ENCODE measurements at regions not wholly inside any gene's neighbourhood (a gene's known extent, or its start where the extent isn't known, plus 50 kb on each side); places are given as distances from the start of the nearest gene placed in this dataset.

- Histone ChIP-seq H3K4me1 (ENCODE audit: control insufficient read depth, extremely low read depth, insufficient read depth, low read length) (no peaks in the 10 kb centered on the region), H3K9me3 (ENCODE audit: control insufficient read depth, insufficient read depth, low read depth, low read length) (no peaks in the 10 kb centered on the region), H4K20me1 (ENCODE audit: control insufficient read depth, extremely low read depth, insufficient read depth, low read length) (no peaks in the 10 kb centered on the region), H3K36me3 (ENCODE audit: control insufficient read depth, insufficient read depth, low read length) (no peaks in the 10 kb centered on the region), H3K9ac (ENCODE audit: insufficient read depth, low read length) (no peak overlapping the region), H3K79me2 (ENCODE audit: control insufficient read depth, insufficient read depth, low read length) (no peaks in the 10 kb centered on the region), H3K27ac (ENCODE audit: insufficient read depth, low read length) (no peak overlapping the region), H3K27me3 (ENCODE audit: control insufficient read depth, insufficient read depth, low read length) (no peaks in the 10 kb centered on the region), H2AFZ (ENCODE audit: low read length) (no peak overlapping the region), H3K4me2 (ENCODE audit: extremely low read depth, insufficient read depth, low read length) (no peak overlapping the region), H3K4me3 (replicated peaks in 1 of 4; ENCODE audit: control extremely low read depth in 1 of 4, insufficient read depth in 1 of 4, low read depth in 3 of 4, low read length in 4 of 4) (no peak overlapping the region)
- TF ChIP-seq CTCF (conservative IDR thresholded peaks at IDR 0.05 in 1 of 2, IDR thresholded peaks at IDR 0.05 in 1 of 2; ENCODE audit: low read depth in 1 of 2, low read length in 2 of 2) (no peak), EZH2 (IDR thresholded peaks at IDR 0.05; ENCODE audit: low read length, missing control alignments) (no peak)
- no peak for DNase-seq (ENCODE audit: low read depth in 2 of 2)
Measured at GRCh38 chr2:196391149-196391479, 219.7 kb upstream of the STK17B start.

GRCh38 chr2:196399096-196399495 lies 227.7 kb upstream of the STK17B start:
- Histone ChIP-seq H3K4me2 (ENCODE audit: extremely low read depth, insufficient read depth, low read length) (no peak overlapping the region), H2AFZ (ENCODE audit: low read length) (no peak overlapping the region), H3K4me1 (ENCODE audit: control insufficient read depth, extremely low read depth, insufficient read depth, low read length) (peaks cover 11% of the 10 kb centered on the region), H3K9ac (ENCODE audit: insufficient read depth, low read length) (no peak overlapping the region), H3K27me3 (ENCODE audit: control insufficient read depth, insufficient read depth, low read length) (no peaks in the 10 kb centered on the region), H3K79me2 (ENCODE audit: control insufficient read depth, insufficient read depth, low read length) (no peaks in the 10 kb centered on the region), H3K4me3 (replicated peaks in 1 of 4; ENCODE audit: control extremely low read depth in 1 of 4, insufficient read depth in 1 of 4, low read depth in 3 of 4, low read length in 4 of 4) (no peak overlapping the region), H4K20me1 (ENCODE audit: control insufficient read depth, extremely low read depth, insufficient read depth, low read length) (no peaks in the 10 kb centered on the region), H3K9me3 (ENCODE audit: control insufficient read depth, insufficient read depth, low read depth, low read length) (no peaks in the 10 kb centered on the region), H3K36me3 (ENCODE audit: control insufficient read depth, insufficient read depth, low read length) (no peaks in the 10 kb centered on the region), H3K27ac (ENCODE audit: insufficient read depth, low read length) (no peak overlapping the region)
- no peak for DNase-seq (ENCODE audit: low read depth in 2 of 2)
- TF ChIP-seq EZH2 (IDR thresholded peaks at IDR 0.05; ENCODE audit: low read length, missing control alignments) (no peak), CTCF (conservative IDR thresholded peaks at IDR 0.05 in 1 of 2, IDR thresholded peaks at IDR 0.05 in 1 of 2; ENCODE audit: low read depth in 1 of 2, low read length in 2 of 2) (no peak)

- Histone ChIP-seq H3K4me2 (ENCODE audit: extremely low read depth, insufficient read depth, low read length) (no peak overlapping the region), H3K4me1 (ENCODE audit: control insufficient read depth, extremely low read depth, insufficient read depth, low read length) (peaks cover 11% of the 10 kb centered on the region), H3K9me3 (ENCODE audit: control insufficient read depth, insufficient read depth, low read depth, low read length) (no peaks in the 10 kb centered on the region), H3K36me3 (ENCODE audit: control insufficient read depth, insufficient read depth, low read length) (no peaks in the 10 kb centered on the region), H3K9ac (ENCODE audit: insufficient read depth, low read length) (no peak overlapping the region), H3K4me3 (replicated peaks in 1 of 4; ENCODE audit: control extremely low read depth in 1 of 4, insufficient read depth in 1 of 4, low read depth in 3 of 4, low read length in 4 of 4) (no peak overlapping the region), H3K27ac (ENCODE audit: insufficient read depth, low read length) (no peak overlapping the region), H3K79me2 (ENCODE audit: control insufficient read depth, insufficient read depth, low read length) (no peaks in the 10 kb centered on the region), H2AFZ (ENCODE audit: low read length) (no peak overlapping the region), H3K27me3 (ENCODE audit: control insufficient read depth, insufficient read depth, low read length) (no peaks in the 10 kb centered on the region), H4K20me1 (ENCODE audit: control insufficient read depth, extremely low read depth, insufficient read depth, low read length) (no peaks in the 10 kb centered on the region)
- peak; percentile 95 to 98 for DNase-seq (ENCODE audit: low read depth in 2 of 2)
- TF ChIP-seq EZH2 (IDR thresholded peaks at IDR 0.05; ENCODE audit: low read length, missing control alignments): no peak
- TF ChIP-seq CTCF (conservative IDR thresholded peaks at IDR 0.05 in 1 of 2, IDR thresholded peaks at IDR 0.05 in 1 of 2; ENCODE audit: low read depth in 1 of 2, low read length in 2 of 2): no peak
Measured at GRCh38 chr2:196399722-196400691, 228.6 kb upstream of the STK17B start.
